NT2/D1 (cell line): ENCODE measurements at regions not wholly inside any gene's neighbourhood (a gene's known extent, or its start where the extent isn't known, plus 50 kb on each side); places are given as distances from the start of the nearest gene placed in this dataset.

Experiments used
- DNase-seq: peaks from one replicate; pipeline ENCODE4 v3.0.0-alpha.2; 2011; ENCODE audit warnings: low read depth, low spot score
- H3K27me3 ChIP-seq: 2 replicates; pipeline ENCODE4 v1.6.0; 2011; ENCODE audit warnings: mild to moderate bottlenecking; ENCODE audit not compliant: insufficient read length, insufficient read depth
- H3K36me3 ChIP-seq: 2 replicates; pipeline ENCODE4 v1.6.1; 2011; ENCODE audit warnings: mild to moderate bottlenecking, low read length, mixed read lengths; ENCODE audit not compliant: insufficient read depth, insufficient read length
- H3K4me1 ChIP-seq: 2 replicates; pipeline ENCODE4 v1.5.1; 2011; ENCODE audit not compliant: insufficient read depth, insufficient read length
- H3K4me3 ChIP-seq: 2 replicates; pipeline ENCODE4 v1.5.1; 2011; ENCODE audit warnings: low read depth; ENCODE audit not compliant: insufficient read length
- H3K9ac ChIP-seq: 2 replicates; pipeline ENCODE4 v1.6.0; 2011; ENCODE audit warnings: low read depth; ENCODE audit not compliant: insufficient read length
- H3K9me3 ChIP-seq: 2 replicates; pipeline ENCODE4 v1.5.1; 2011; ENCODE audit warnings: mild to moderate bottlenecking, low read length; ENCODE audit not compliant: insufficient read depth
- SUZ12 ChIP-seq: IDR thresholded peaks from 2 replicates; pipeline ENCODE4 v1.6.1; 2011; ENCODE audit not compliant: insufficient read length, insufficient read depth; ENCODE audit errors: extremely low read depth
- YY1 ChIP-seq: IDR thresholded peaks from 2 replicates; pipeline ENCODE4 v1.6.1; 2011; ENCODE audit not compliant: insufficient read length, insufficient read depth
- ZNF274 ChIP-seq: IDR thresholded peaks from 2 replicates; pipeline ENCODE4 v1.6.1; 2011; ENCODE audit warnings: mild to moderate bottlenecking, low read depth, low read length

DNA sequence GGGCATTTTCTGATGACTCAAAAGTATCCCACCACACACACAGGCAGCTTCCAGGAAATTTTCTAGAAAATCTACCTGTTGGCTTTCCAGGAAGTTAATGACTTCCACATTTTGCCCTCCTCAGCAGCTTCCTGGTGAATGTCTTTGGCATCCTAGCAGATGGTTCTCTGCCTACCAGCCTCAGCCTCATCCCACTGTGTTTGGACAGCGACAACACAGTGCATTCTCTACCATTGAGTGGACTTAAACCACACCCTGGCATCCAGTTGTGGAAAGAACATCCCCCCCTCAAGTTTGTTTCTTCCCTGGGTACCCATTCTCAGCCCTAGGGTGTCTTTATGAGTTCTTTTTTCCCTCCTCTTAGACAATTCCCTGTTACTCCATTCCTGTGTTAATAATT lies 50.8 kb upstream of the GADL1 start:
- Histone ChIP-seq H3K4me3 (no peak overlapping the region), H3K36me3 (no peaks in the 10 kb centered on the region), H3K4me1 (no peaks in the 10 kb centered on the region), H3K9me3 (peaks cover 13% of the 10 kb centered on the region; the same call in 1 of the 2 replicates), H3K9ac (no peak overlapping the region), H3K27me3 (no peaks in the 10 kb centered on the region)
- TF ChIP-seq YY1 (no peak), SUZ12 (no peak), ZNF274 (no peak)
- no peak for DNase-seq

DNA sequence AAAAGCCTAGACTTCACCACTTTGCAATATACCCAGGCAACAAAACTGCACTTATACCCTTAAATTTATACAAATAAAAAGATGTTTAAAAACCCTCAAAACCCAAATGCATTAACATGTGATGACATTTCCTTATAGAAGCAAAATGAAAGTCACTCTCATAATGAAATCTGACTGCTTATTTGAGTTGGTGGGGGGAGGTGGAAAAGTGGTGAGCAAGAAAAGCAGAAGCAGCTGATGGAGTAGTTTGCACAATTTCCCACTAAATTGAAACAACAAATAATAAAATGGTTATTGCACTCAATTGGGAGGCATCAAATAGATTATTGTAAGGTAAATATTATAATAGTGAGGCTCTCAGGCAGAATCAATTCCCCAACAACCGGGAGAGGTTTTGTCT lies 54.0 kb upstream of the GADL1 start:
- TF ChIP-seq YY1 (no peak), ZNF274 (no peak), SUZ12 (no peak)
- Histone ChIP-seq H3K27me3 (no peaks in the 10 kb centered on the region), H3K9ac (no peak overlapping the region), H3K4me1 (no peaks in the 10 kb centered on the region), H3K36me3 (no peaks in the 10 kb centered on the region), H3K4me3 (no peak overlapping the region), H3K9me3 (peaks cover 13% of the 10 kb centered on the region; the same call in 1 of the 2 replicates)
- no peak for DNase-seq

DNA sequence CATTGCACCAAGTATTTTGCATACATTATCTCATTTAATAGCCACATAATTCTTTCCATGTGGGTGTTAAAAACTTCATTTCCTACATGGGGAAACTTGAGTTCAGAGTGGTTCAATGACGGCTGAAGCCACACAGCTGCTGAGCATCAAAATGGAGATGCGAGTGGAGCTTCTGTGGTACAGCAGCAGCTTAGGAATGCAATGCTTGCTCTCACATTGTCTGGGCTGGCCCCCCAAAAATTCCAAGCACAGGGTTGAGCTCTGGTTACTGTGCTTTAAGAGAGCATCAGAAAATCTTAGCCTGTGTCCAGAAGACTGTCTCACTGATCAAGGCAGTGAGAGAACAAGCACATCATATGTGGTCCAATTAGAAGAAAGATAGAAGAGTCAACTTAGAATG lies 57.4 kb upstream of the GADL1 start:
- no peak overlapping the region for H3K9ac ChIP-seq
- DNase-seq, result no peak
- H3K36me3 ChIP-seq, result no peaks in the 10 kb centered on the region
- no peaks in the 10 kb centered on the region for H3K4me1 ChIP-seq
- H3K4me3 ChIP-seq, result no peak overlapping the region
- H3K27me3 ChIP-seq, result no peaks in the 10 kb centered on the region
- TF ChIP-seq ZNF274 (no peak), SUZ12 (no peak), YY1 (no peak)
- peaks cover 7% of the 10 kb centered on the region; the same call in 1 of the 2 replicates for H3K9me3 ChIP-seq

DNA sequence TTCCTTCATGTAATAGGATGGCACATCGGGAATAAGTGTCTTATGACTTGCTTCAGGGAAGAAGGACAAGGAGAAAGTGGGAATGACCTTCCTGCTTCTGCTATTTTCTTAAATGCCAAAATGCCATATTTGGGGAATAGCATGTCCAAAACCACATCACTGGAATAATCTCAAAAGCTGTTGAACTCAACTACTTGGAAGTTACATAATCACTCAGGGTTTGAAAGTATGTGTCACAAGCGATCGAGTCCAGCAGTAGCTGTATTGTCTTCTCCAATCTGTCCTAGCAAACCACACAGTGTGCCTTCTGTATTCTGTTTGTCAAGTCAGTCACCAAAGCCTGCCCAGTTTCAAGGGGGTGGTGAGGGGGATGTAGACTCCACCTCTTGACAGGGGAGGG lies 58.3 kb upstream of the GADL1 start:
- Histone ChIP-seq H3K4me1 (no peaks in the 10 kb centered on the region), H3K36me3 (no peaks in the 10 kb centered on the region), H3K9me3 (peaks cover 4% of the 10 kb centered on the region; the same call in 1 of the 2 replicates), H3K9ac (no peak overlapping the region), H3K27me3 (no peaks in the 10 kb centered on the region), H3K4me3 (no peak overlapping the region)
- TF ChIP-seq ZNF274, result no peak
- TF ChIP-seq YY1, result no peak
- no peak for TF ChIP-seq SUZ12
- no peak for DNase-seq

DNA sequence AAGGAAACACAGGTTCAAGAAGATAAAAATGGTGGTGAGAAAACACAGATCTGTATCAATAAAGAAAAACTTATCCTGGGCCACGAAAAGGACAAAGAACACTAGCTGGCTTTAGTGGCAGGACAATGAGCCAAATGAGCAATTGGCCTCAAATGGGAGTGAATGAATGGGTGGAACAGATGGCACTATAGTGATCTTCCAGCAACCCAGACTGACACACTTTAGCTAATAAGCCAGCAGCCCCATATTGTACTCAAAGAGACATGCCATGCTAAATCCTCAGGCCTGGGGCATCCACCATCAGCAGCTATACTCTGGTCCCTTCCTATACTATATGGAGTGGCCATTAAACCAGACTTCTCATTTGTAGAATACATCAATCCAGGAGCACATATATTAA lies 60.0 kb upstream of the GADL1 start:
- H3K27me3 ChIP-seq, result no peaks in the 10 kb centered on the region
- no peak for DNase-seq
- H3K4me1 ChIP-seq, result no peaks in the 10 kb centered on the region
- H3K9me3 ChIP-seq, result peaks cover 14% of the 10 kb centered on the region
- no peak overlapping the region for H3K4me3 ChIP-seq
- no peaks in the 10 kb centered on the region for H3K36me3 ChIP-seq
- TF ChIP-seq YY1 (no peak), SUZ12 (no peak), ZNF274 (no peak)
- H3K9ac ChIP-seq, result no peak overlapping the region

DNA sequence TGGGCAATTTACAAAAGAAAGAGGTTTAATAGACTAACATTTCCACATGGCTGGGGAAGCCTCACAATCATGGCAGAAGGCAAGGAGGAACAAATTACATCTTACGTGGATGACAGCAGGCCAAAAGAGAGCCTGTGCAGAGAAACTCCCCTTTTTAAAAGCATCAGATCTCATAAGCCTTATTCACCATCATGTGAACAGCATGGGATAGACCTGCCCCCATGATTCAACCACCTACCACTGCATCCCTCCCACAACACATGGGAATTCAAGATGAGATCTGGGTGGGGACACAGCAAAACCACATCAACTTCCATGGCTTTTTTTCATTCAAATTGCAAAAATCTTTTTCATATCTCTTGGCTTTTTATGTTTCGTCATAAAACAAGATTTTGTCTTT lies 67.6 kb upstream of the GADL1 start:
- no peaks in the 10 kb centered on the region for H3K36me3 ChIP-seq
- DNase-seq, result no peak
- TF ChIP-seq ZNF274 (no peak), YY1 (no peak), SUZ12 (no peak)
- H3K4me1 ChIP-seq, result no peaks in the 10 kb centered on the region
- H3K27me3 ChIP-seq, result no peaks in the 10 kb centered on the region
- H3K9me3 ChIP-seq, result peaks cover 18% of the 10 kb centered on the region
- H3K4me3 ChIP-seq, result no peak overlapping the region
- no peak overlapping the region for H3K9ac ChIP-seq

DNA sequence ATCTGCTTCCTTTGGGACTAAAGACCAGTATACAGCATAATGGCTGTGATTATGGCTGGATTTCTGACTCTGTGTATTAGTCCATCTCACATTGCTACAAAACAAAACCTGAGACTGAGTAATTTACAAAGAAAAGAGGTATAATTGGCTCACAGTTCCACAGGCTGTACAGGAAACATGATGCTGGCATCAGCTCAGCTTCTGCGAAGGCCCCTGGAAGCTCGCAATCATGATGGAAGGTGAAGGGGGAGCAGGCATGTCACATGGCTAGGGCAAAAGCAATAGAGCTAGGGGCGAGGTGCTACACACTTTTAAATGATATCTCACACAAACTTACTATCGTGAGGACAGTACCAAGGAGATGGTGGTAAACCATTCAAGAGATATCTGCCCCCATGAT lies 68.0 kb upstream of the GADL1 start:
- Histone ChIP-seq H3K9ac (no peak overlapping the region), H3K4me1 (no peaks in the 10 kb centered on the region), H3K9me3 (peaks cover 18% of the 10 kb centered on the region), H3K36me3 (no peaks in the 10 kb centered on the region), H3K4me3 (no peak overlapping the region), H3K27me3 (no peaks in the 10 kb centered on the region)
- no peak for TF ChIP-seq SUZ12
- no peak for TF ChIP-seq ZNF274
- TF ChIP-seq YY1, result no peak
- DNase-seq, result no peak
